GM06990 (cell line): ENCODE measurements at regions not wholly inside any gene's neighbourhood (a gene's known extent, or its start where the extent isn't known, plus 50 kb on each side); places are given as distances from the start of the nearest gene placed in this dataset.

Experiments used
- DNase-seq: peaks from one replicate; pipeline ENCODE4 v3.0.0-alpha.2; 2011; ENCODE audit not compliant: insufficient read length; ENCODE audit errors: extremely low read depth
- H3K27me3 ChIP-seq: replicated peaks from 2 replicates; pipeline ENCODE4 v1.6.0; 2011; ENCODE audit warnings: low read length; ENCODE audit not compliant: control insufficient read depth, insufficient read depth
- H3K36me3 ChIP-seq: 2 replicates; pipeline ENCODE4 v1.5.1; 2011; ENCODE audit warnings: low read length; ENCODE audit not compliant: control insufficient read depth, insufficient read depth
- H3K4me3 ChIP-seq: replicated peaks from 2 replicates; pipeline ENCODE4 v1.5.1; 2011; ENCODE audit warnings: low read depth, mild to moderate bottlenecking, control low read depth, low read length
- TF ChIP-seq, protein P1 (sequence below): IDR thresholded peaks from 2 replicates; pipeline ENCODE4 v1.5.1; 2011; ENCODE audit warnings: low read length, control low read depth, mild to moderate bottlenecking, inconsistent platforms; ENCODE audit not compliant: insufficient read depth, poor library complexity, severe bottlenecking

GRCh38 chr17:12269751-12270150 lies 249.1 kb downstream of the MAP2K4 start:
- no peak overlapping the region for H3K4me3 ChIP-seq

DNA sequence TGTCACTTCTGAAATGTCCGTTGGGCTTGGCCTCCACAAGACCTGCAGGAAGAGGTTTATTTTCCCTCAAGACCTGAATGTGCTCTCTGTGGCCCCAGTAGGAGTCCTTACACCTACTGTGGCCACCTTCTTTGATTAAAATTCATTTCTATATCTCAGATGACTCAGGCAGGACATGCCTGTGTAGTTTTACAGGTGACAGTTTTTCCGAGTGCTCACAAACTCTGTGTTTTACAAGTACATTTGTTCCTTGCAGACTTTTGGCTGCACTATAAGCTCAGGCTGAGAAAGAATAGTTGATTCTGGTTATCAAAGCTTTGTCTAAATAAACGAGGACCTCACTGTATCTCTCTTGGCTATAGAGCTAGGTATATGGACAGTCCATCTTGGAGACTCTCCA lies 257.1 kb downstream of the MAP2K4 start:
- no peak overlapping the region for H3K4me3 ChIP-seq
- no peaks in the 10 kb centered on the region for H3K27me3 ChIP-seq
- DNase-seq, result no peak
- TF ChIP-seq, protein P1, sequence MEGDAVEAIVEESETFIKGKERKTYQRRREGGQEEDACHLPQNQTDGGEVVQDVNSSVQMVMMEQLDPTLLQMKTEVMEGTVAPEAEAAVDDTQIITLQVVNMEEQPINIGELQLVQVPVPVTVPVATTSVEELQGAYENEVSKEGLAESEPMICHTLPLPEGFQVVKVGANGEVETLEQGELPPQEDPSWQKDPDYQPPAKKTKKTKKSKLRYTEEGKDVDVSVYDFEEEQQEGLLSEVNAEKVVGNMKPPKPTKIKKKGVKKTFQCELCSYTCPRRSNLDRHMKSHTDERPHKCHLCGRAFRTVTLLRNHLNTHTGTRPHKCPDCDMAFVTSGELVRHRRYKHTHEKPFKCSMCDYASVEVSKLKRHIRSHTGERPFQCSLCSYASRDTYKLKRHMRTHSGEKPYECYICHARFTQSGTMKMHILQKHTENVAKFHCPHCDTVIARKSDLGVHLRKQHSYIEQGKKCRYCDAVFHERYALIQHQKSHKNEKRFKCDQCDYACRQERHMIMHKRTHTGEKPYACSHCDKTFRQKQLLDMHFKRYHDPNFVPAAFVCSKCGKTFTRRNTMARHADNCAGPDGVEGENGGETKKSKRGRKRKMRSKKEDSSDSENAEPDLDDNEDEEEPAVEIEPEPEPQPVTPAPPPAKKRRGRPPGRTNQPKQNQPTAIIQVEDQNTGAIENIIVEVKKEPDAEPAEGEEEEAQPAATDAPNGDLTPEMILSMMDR, result no peak
- H3K36me3 ChIP-seq, result no peaks in the 10 kb centered on the region

More at GRCh38 chr17:12269751-12270150, 249.1 kb downstream of the MAP2K4 start:
- TF ChIP-seq, protein P1, result no peak
- Histone ChIP-seq H3K27me3 (no peaks in the 10 kb centered on the region), H3K36me3 (no peaks in the 10 kb centered on the region)
- DNase-seq, result no peak

GRCh38 chr17:12282056-12282455 lies 261.4 kb downstream of the MAP2K4 start:
- Histone ChIP-seq H3K36me3 (no peaks in the 10 kb centered on the region), H3K4me3 (no peak overlapping the region), H3K27me3 (no peaks in the 10 kb centered on the region)
- TF ChIP-seq, protein P1, result no peak
- DNase-seq, result no peak

GRCh38 chr17:12287953-12288352 lies 267.3 kb downstream of the MAP2K4 start:
- Histone ChIP-seq H3K4me3 (no peak overlapping the region), H3K27me3 (no peaks in the 10 kb centered on the region), H3K36me3 (no peaks in the 10 kb centered on the region)
- no peak for DNase-seq
- TF ChIP-seq, protein P1, result no peak

DNA sequence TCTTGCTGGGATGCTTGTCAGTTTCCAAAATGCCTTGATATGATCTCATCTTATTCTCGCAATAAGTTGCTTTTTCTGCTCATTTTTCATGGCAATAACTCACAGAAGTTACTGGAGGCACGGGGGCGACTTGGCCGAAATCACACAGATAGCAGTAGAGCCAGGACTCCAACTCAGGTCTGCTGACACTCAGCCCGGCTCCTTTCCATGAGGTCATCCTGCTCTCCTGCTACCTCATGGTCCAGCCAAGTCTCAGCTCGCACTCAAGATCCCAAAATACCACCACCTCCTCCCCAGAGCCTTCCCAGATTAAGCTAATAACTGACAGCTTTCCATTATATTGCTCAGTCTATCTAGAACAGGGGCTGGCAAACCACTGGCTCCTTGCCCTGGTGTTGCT lies 269.5 kb downstream of the MAP2K4 start:
- TF ChIP-seq, protein P1, result no peak

GRCh38 chr17:12296209-12296625 lies 275.5 kb downstream of the MAP2K4 start:
- no peak overlapping the region for H3K4me3 ChIP-seq
- no peaks in the 10 kb centered on the region for H3K27me3 ChIP-seq
- TF ChIP-seq, protein P1, result no peak
- DNase-seq, result peak; percentile 26
- no peaks in the 10 kb centered on the region for H3K36me3 ChIP-seq

More for the DNA sequence above, 269.5 kb downstream of the MAP2K4 start:
- DNase-seq, result no peak
- Histone ChIP-seq H3K27me3 (no peaks in the 10 kb centered on the region), H3K36me3 (no peaks in the 10 kb centered on the region), H3K4me3 (no peak overlapping the region)
